Cardiac septum (tissue), 1 donor: ENCODE measurements at regions not wholly inside any gene's neighbourhood (a gene's known extent, or its start where the extent isn't known, plus 50 kb on each side); places are given as distances from the start of the nearest gene placed in this dataset.

Source experiments
- DNase-seq: peaks from one replicate; pipeline ENCODE4 v3.0.0-alpha.2; 2020; ENCODE audit warnings: low spot score
- intact Hi-C: fragments of 100-400 bp; cut with DNase I; formaldehyde crosslinking; loops from one replicate; pipeline ENCODE4 v1.14.0; 2022
- donor health status: DM: no; HTN: no; CAD: no.

GRCh38 chr13:112184851-112185371 lies 118.0 kb downstream of the SOX1 start:
- intact Hi-C loops, result no loop called here
- DNase-seq, result no peak

- no peak for DNase-seq
- intact Hi-C loops, result no loop called here
Observed at GRCh38 chr13:112185466-112185865, 118.5 kb downstream of the SOX1 start.

GRCh38 chr13:112186091-112186490 lies 119.1 kb downstream of the SOX1 start:
- DNase-seq, result no peak
- intact Hi-C loops, result no loop called here

- intact Hi-C loops, result no loop called here
Observed at GRCh38 chr13:112187527-112188297, 120.8 kb downstream of the SOX1 start.

GRCh38 chr13:112188298-112188610 lies 121.3 kb downstream of the SOX1 start:
- no peak for DNase-seq
- intact Hi-C loops, result no loop called here

More at GRCh38 chr13:112187527-112188297, 120.8 kb downstream of the SOX1 start:
- DNase-seq, result no peak

- intact Hi-C loops, result no loop called here
- DNase-seq, result peak; percentile 57
Observed at GRCh38 chr13:112193463-112194166, 126.7 kb downstream of the SOX1 start.

- intact Hi-C loops, result no loop called here
- peak; percentile 64 for DNase-seq
Observed at GRCh38 chr13:112194167-112194530, 127.2 kb downstream of the SOX1 start.

- intact Hi-C loops, result no loop called here
- no peak for DNase-seq
Observed at GRCh38 chr13:112194579-112194978, 127.6 kb downstream of the SOX1 start.

- intact Hi-C loops, result no loop called here
- DNase-seq, result no peak
Observed at GRCh38 chr13:112198396-112199010, 131.6 kb downstream of the SOX1 start.

GRCh38 chr13:112200200-112200599 lies 133.3 kb downstream of the SOX1 start:
- intact Hi-C loops, result no loop called here

GRCh38 chr13:112202266-112202665 lies 135.3 kb downstream of the SOX1 start:
- DNase-seq, result no peak
- intact Hi-C loops, result no loop called here

More at GRCh38 chr13:112200200-112200599, 133.3 kb downstream of the SOX1 start:
- DNase-seq, result no peak

GRCh38 chr13:112202966-112203365 lies 136.0 kb downstream of the SOX1 start:
- intact Hi-C loops, result no loop called here
- no peak for DNase-seq

- no peak for DNase-seq
- intact Hi-C loops, result no loop called here
Observed at GRCh38 chr13:112203614-112204013, 136.7 kb downstream of the SOX1 start.

- no peak for DNase-seq
- intact Hi-C loops, result no loop called here
Observed at GRCh38 chr13:112204346-112205327, 137.7 kb downstream of the SOX1 start.

GRCh38 chr13:112205990-112206389 lies 139.0 kb downstream of the SOX1 start:
- DNase-seq, result no peak
- intact Hi-C loops, result no loop called here

- intact Hi-C loops, result no loop called here
- no peak for DNase-seq
Observed at GRCh38 chr13:112207129-112207528, 140.2 kb downstream of the SOX1 start.

- intact Hi-C loops, result no loop called here
- no peak for DNase-seq
Observed at GRCh38 chr13:112208656-112209055, 141.7 kb downstream of the SOX1 start.

GRCh38 chr13:112209266-112209665 lies 142.3 kb downstream of the SOX1 start:
- DNase-seq, result no peak
- intact Hi-C loops, result no loop called here

GRCh38 chr13:112209711-112210110 lies 142.8 kb downstream of the SOX1 start:
- intact Hi-C loops, result no loop called here
- DNase-seq, result no peak

- no peak for DNase-seq
- intact Hi-C loops, result no loop called here
Observed at GRCh38 chr13:112210371-112210770, 143.4 kb downstream of the SOX1 start.
